ENCODE measurements at regions not wholly inside any gene's neighbourhood (a gene's known extent, or its start where the extent isn't known, plus 50 kb on each side); places are given as distances from the start of the nearest gene placed in this dataset.
"Not testable (repeated sequence)": the region's sequence is repeated elsewhere in the genome, so short reads cannot be mapped to it uniquely, and the experiment has no call there.

- not testable (repeated sequence) for H3K4me3 ChIP-seq (ENCODE audit: low read length); H3K36me3 ChIP-seq (ENCODE audit: insufficient read depth, low read depth, low read length); H3K4me1 ChIP-seq (ENCODE audit: insufficient read depth, low read length); H3K9me3 ChIP-seq (ENCODE audit: insufficient read depth, low read depth, low read length); H3K27ac ChIP-seq (ENCODE audit: low read length); H3K9ac ChIP-seq (ENCODE audit: low read depth, low read length); H3K27me3 ChIP-seq (ENCODE audit: insufficient read depth, low read length)
Measured at GRCh38 chr21:14015841-14016240, 194.9 kb downstream of the LIPI start.

- not testable (repeated sequence) for H3K27me3 ChIP-seq (ENCODE audit: insufficient read depth, low read length); H3K9ac ChIP-seq (ENCODE audit: low read depth, low read length); H3K36me3 ChIP-seq (ENCODE audit: insufficient read depth, low read depth, low read length); H3K4me1 ChIP-seq (ENCODE audit: insufficient read depth, low read length); H3K9me3 ChIP-seq (ENCODE audit: insufficient read depth, low read depth, low read length); H3K4me3 ChIP-seq (ENCODE audit: low read length); H3K27ac ChIP-seq (ENCODE audit: low read length)
Measured at GRCh38 chr21:14013623-14014498, 196.9 kb downstream of the LIPI start.

GRCh38 chr21:14013056-14013603, 197.6 kb downstream of the LIPI start:
- H3K9ac ChIP-seq (ENCODE audit: low read depth, low read length) = no peak overlapping the region
- H3K4me3 ChIP-seq (ENCODE audit: low read length) = no peak overlapping the region
- no peak overlapping the region for H3K27ac ChIP-seq (ENCODE audit: low read length)
- no peaks in the 10 kb centered on the region for H3K4me1 ChIP-seq (ENCODE audit: insufficient read depth, low read length)
- H3K36me3 ChIP-seq (ENCODE audit: insufficient read depth, low read depth, low read length) = no peaks in the 10 kb centered on the region
- H3K9me3 ChIP-seq (ENCODE audit: insufficient read depth, low read depth, low read length) = peaks cover 13% of the 10 kb centered on the region
- H3K27me3 ChIP-seq (ENCODE audit: insufficient read depth, low read length) = no peaks in the 10 kb centered on the region

- Histone ChIP-seq H3K9ac (ENCODE audit: low read depth, low read length) (no peak overlapping the region), H3K27me3 (ENCODE audit: insufficient read depth, low read length) (no peaks in the 10 kb centered on the region), H3K9me3 (ENCODE audit: insufficient read depth, low read depth, low read length) (peaks cover 13% of the 10 kb centered on the region), H3K4me1 (ENCODE audit: insufficient read depth, low read length) (no peaks in the 10 kb centered on the region), H3K36me3 (ENCODE audit: insufficient read depth, low read depth, low read length) (no peaks in the 10 kb centered on the region), H3K27ac (ENCODE audit: low read length) (no peak overlapping the region), H3K4me3 (ENCODE audit: low read length) (no peak overlapping the region)
Measured at GRCh38 chr21:14012409-14012808, 198.3 kb downstream of the LIPI start.

- not testable (repeated sequence) for H3K36me3 ChIP-seq (ENCODE audit: insufficient read depth, low read depth, low read length); H3K27me3 ChIP-seq (ENCODE audit: insufficient read depth, low read length)
- H3K9me3 ChIP-seq (ENCODE audit: insufficient read depth, low read depth, low read length) = peaks cover 13% of the 10 kb centered on the region
Measured at GRCh38 chr21:14011751-14012150, 199.0 kb downstream of the LIPI start.

GRCh38 chr21:14011149-14011548, 199.6 kb downstream of the LIPI start:
- not testable (repeated sequence) for H3K36me3 ChIP-seq (ENCODE audit: insufficient read depth, low read depth, low read length); H3K27me3 ChIP-seq (ENCODE audit: insufficient read depth, low read length); H3K4me3 ChIP-seq (ENCODE audit: low read length); H3K9ac ChIP-seq (ENCODE audit: low read depth, low read length); H3K27ac ChIP-seq (ENCODE audit: low read length); H3K4me1 ChIP-seq (ENCODE audit: insufficient read depth, low read length)
- H3K9me3 ChIP-seq (ENCODE audit: insufficient read depth, low read depth, low read length) = peaks cover 16% of the 10 kb centered on the region

More at GRCh38 chr21:14011751-14012150, 199.0 kb downstream of the LIPI start:
- not testable (repeated sequence) for H3K9ac ChIP-seq (ENCODE audit: low read depth, low read length); H3K4me1 ChIP-seq (ENCODE audit: insufficient read depth, low read length); H3K27ac ChIP-seq (ENCODE audit: low read length); H3K4me3 ChIP-seq (ENCODE audit: low read length)

- Histone ChIP-seq H3K9me3 (ENCODE audit: insufficient read depth, low read depth, low read length) (peaks cover 16% of the 10 kb centered on the region), H3K9ac (ENCODE audit: low read depth, low read length) (no peak overlapping the region), H3K27ac (ENCODE audit: low read length) (no peak overlapping the region), H3K4me3 (ENCODE audit: low read length) (no peak overlapping the region), H3K4me1 (ENCODE audit: insufficient read depth, low read length) (no peaks in the 10 kb centered on the region), H3K27me3 (ENCODE audit: insufficient read depth, low read length) (no peaks in the 10 kb centered on the region), H3K36me3 (ENCODE audit: insufficient read depth, low read depth, low read length) (no peaks in the 10 kb centered on the region)
Measured at GRCh38 chr21:14010729-14011128, 200.0 kb downstream of the LIPI start.

- not testable (repeated sequence) for H3K27ac ChIP-seq (ENCODE audit: low read length); H3K36me3 ChIP-seq (ENCODE audit: insufficient read depth, low read depth, low read length); H3K9ac ChIP-seq (ENCODE audit: low read depth, low read length); H3K27me3 ChIP-seq (ENCODE audit: insufficient read depth, low read length); H3K4me1 ChIP-seq (ENCODE audit: insufficient read depth, low read length); H3K4me3 ChIP-seq (ENCODE audit: low read length)
- H3K9me3 ChIP-seq (ENCODE audit: insufficient read depth, low read depth, low read length) = peaks cover 20% of the 10 kb centered on the region
Measured at GRCh38 chr21:14009990-14010389, 200.8 kb downstream of the LIPI start.

GRCh38 chr21:14009238-14009981, 201.3 kb downstream of the LIPI start:
- H3K4me3 ChIP-seq (ENCODE audit: low read length); H3K4me1 ChIP-seq (ENCODE audit: insufficient read depth, low read length); H3K9ac ChIP-seq (ENCODE audit: low read depth, low read length); H3K36me3 ChIP-seq (ENCODE audit: insufficient read depth, low read depth, low read length); H3K27ac ChIP-seq (ENCODE audit: low read length); H3K27me3 ChIP-seq (ENCODE audit: insufficient read depth, low read length): not testable (repeated sequence)
- peaks cover 20% of the 10 kb centered on the region for H3K9me3 ChIP-seq (ENCODE audit: insufficient read depth, low read depth, low read length)

GRCh38 chr21:14008436-14008835, 202.3 kb downstream of the LIPI start:
- not testable (repeated sequence) for H3K36me3 ChIP-seq (ENCODE audit: insufficient read depth, low read depth, low read length); H3K9ac ChIP-seq (ENCODE audit: low read depth, low read length); H3K27ac ChIP-seq (ENCODE audit: low read length); H3K27me3 ChIP-seq (ENCODE audit: insufficient read depth, low read length); H3K4me1 ChIP-seq (ENCODE audit: insufficient read depth, low read length); H3K4me3 ChIP-seq (ENCODE audit: low read length)
- peaks cover 15% of the 10 kb centered on the region for H3K9me3 ChIP-seq (ENCODE audit: insufficient read depth, low read depth, low read length)

GRCh38 chr21:14008006-14008405, 202.7 kb downstream of the LIPI start:
- not testable (repeated sequence) for H3K4me3 ChIP-seq (ENCODE audit: low read length); H3K4me1 ChIP-seq (ENCODE audit: insufficient read depth, low read length); H3K36me3 ChIP-seq (ENCODE audit: insufficient read depth, low read depth, low read length); H3K9ac ChIP-seq (ENCODE audit: low read depth, low read length); H3K27ac ChIP-seq (ENCODE audit: low read length); H3K27me3 ChIP-seq (ENCODE audit: insufficient read depth, low read length)
- peaks cover 14% of the 10 kb centered on the region for H3K9me3 ChIP-seq (ENCODE audit: insufficient read depth, low read depth, low read length)

GRCh38 chr21:14006144-14006543, 204.6 kb downstream of the LIPI start:
- H3K9me3 ChIP-seq (ENCODE audit: insufficient read depth, low read depth, low read length) = peaks cover 14% of the 10 kb centered on the region
- H3K4me1 ChIP-seq (ENCODE audit: insufficient read depth, low read length); H3K9ac ChIP-seq (ENCODE audit: low read depth, low read length); H3K4me3 ChIP-seq (ENCODE audit: low read length); H3K27ac ChIP-seq (ENCODE audit: low read length); H3K27me3 ChIP-seq (ENCODE audit: insufficient read depth, low read length); H3K36me3 ChIP-seq (ENCODE audit: insufficient read depth, low read depth, low read length): not testable (repeated sequence)
